HCT116 (cell line): ENCODE measurements at regions not wholly inside any gene's neighbourhood (a gene's known extent, or its start where the extent isn't known, plus 50 kb on each side); places are given as distances from the start of the nearest gene placed in this dataset.

Experiments
- ATAC-seq: fragments of 200-7000 bp; cut with Tn5 transposase; 2 replicates; pipeline ENCODE4 v1.9.1; 2020; ENCODE audit warnings: mild to moderate bottlenecking, moderate library complexity
- BruUV-seq: library from RNA; stranded (reverse); fragments of 400-500 nt; replicated peaks from 2 replicates; lab custom pipeline; 2021; lab: Mats Ljungman, UMichigan
- CTCF ChIA-PET: fragments of 300-600 bp; sonication (Branson Sonifier 250); formaldehyde crosslinking; loops from one replicate; lab custom pipeline; 2021; ENCODE audit warnings: antibody characterized with exemption; lab: Charles Lee
- POLR2A ChIA-PET: fragments of 300-600, 350-600 bp; sonication (Branson Sonifier 250); formaldehyde crosslinking; loops from one replicate; lab custom pipeline; 2021; ENCODE audit warnings: antibody characterized with exemption; lab: Charles Lee
- RAD21 ChIA-PET, 2 experiments: fragments of 300-600 bp; sonication (Branson Sonifier 250); formaldehyde crosslinking; loops; one replicate each; lab custom pipeline; 2023; ENCODE audit warnings: low total read pairs in 2 of 2; ENCODE audit not compliant: uncharacterized antibody in 2 of 2, unreplicated experiment in 2 of 2, low non-redundant PET in 1 of 2; lab: Charles Lee
- DNase-seq: peaks from one replicate; pipeline ENCODE4 v3.0.0-alpha.2; 2010; ENCODE audit warnings: low read depth, low spot score
- H2AFZ ChIP-seq: fragments of 200-600 bp; shearing (Covaris generic), sonication (generic); 2 replicates; pipeline ENCODE4 v1.6.1; 2017; ENCODE audit warnings: low read depth, mixed run types, mixed read lengths, antibody characterized with exemption, low read length; ENCODE audit not compliant: poor library complexity, severe bottlenecking
- H3K27ac ChIP-seq: 2 replicates; pipeline ENCODE4 v1.5.1; 2012; ENCODE audit warnings: low read depth, low read length
- H3K27me3 ChIP-seq: fragments of 200-600 bp; sonication (generic); 2 replicates; pipeline ENCODE4 v1.6.1; 2016; ENCODE audit warnings: mixed run types, low read length, mixed read lengths; ENCODE audit not compliant: insufficient read depth
- H3K36me3 ChIP-seq, 2 experiments: fragments of 200-500 bp in 1 of 2; fragments of 200-600 bp in 1 of 2; sonication (Bioruptor generic) in 1 of 2; sonication (generic) in 1 of 2; 2 replicates each; pipeline versions ENCODE4 v1.5.1 to v1.6.1; 2014 to 2016; ENCODE audit warnings: low read length in 2 of 2, inconsistent platforms in 1 of 2, mixed read lengths in 1 of 2, mixed run types in 1 of 2; ENCODE audit not compliant: insufficient read depth in 2 of 2, control insufficient read depth in 1 of 2
- H3K4me1 ChIP-seq, 2 experiments: fragments of 200-600 bp in 1 of 2; sonication (generic) in 1 of 2; 2 replicates each; pipeline versions ENCODE4 v1.5.1 to v1.6.1; 2012 to 2017; ENCODE audit warnings: low read length in 2 of 2, inconsistent platforms in 1 of 2, mild to moderate bottlenecking in 1 of 2, mixed read lengths in 1 of 2, mixed run types in 1 of 2, moderate library complexity in 1 of 2; ENCODE audit not compliant: insufficient read depth in 2 of 2, control insufficient read depth in 1 of 2
- H3K4me2 ChIP-seq: fragments of 200-600 bp; sonication (generic); 2 replicates; pipeline ENCODE4 v1.6.1; 2017; ENCODE audit warnings: mixed run types, low read length, mixed read lengths
- H3K4me3 ChIP-seq, 2 experiments: fragments of 200-600 bp in 1 of 2; sonication (generic) in 1 of 2; replicated peaks in 1 of 2; 2 replicates each; pipeline ENCODE4 v1.5.1; 2011 to 2016; ENCODE audit warnings: low read length in 2 of 2, control low read depth in 1 of 2, low read depth in 1 of 2, mild to moderate bottlenecking in 1 of 2, mixed read lengths in 1 of 2, mixed run types in 1 of 2
- H3K79me2 ChIP-seq: fragments of 200-600 bp; sonication (generic); 2 replicates; pipeline ENCODE4 v1.6.1; 2017; ENCODE audit warnings: mild to moderate bottlenecking, mixed run types, low read length, moderate library complexity, mixed read lengths; ENCODE audit not compliant: insufficient read depth
- H3K9ac ChIP-seq: fragments of 200-600 bp; sonication (generic); 2 replicates; pipeline ENCODE4 v1.6.1; 2016; ENCODE audit warnings: low read length, mixed read lengths
- H3K9me2 ChIP-seq: fragments of 200-600 bp; sonication (generic), shearing (Covaris generic); 2 replicates; pipeline ENCODE4 v1.6.1; 2017; ENCODE audit warnings: mixed run types, mild to moderate bottlenecking, moderate library complexity; ENCODE audit not compliant: insufficient read depth
- H3K9me3 ChIP-seq, 2 experiments: fragments of 200-500 bp in 1 of 2; fragments of 200-600 bp in 1 of 2; sonication (Bioruptor generic) in 1 of 2; sonication (generic) in 1 of 2; 2 replicates each; pipeline ENCODE4 v1.6.1; 2014 to 2017; ENCODE audit warnings: low read length in 2 of 2, mixed read lengths in 2 of 2, inconsistent platforms in 1 of 2, low read depth in 1 of 2, mild to moderate bottlenecking in 1 of 2, mixed run types in 1 of 2, moderate library complexity in 1 of 2; ENCODE audit not compliant: control insufficient read depth in 1 of 2, insufficient read depth in 1 of 2
- H4K20me1 ChIP-seq: fragments of 200-600 bp; sonication (generic), shearing (Covaris generic); 2 replicates; pipeline ENCODE4 v1.6.1; 2017; ENCODE audit warnings: mixed run types, mild to moderate bottlenecking, moderate library complexity; ENCODE audit not compliant: insufficient read depth
- CEBPB ChIP-seq: IDR thresholded peaks from 2 replicates; pipeline ENCODE4 v1.6.1; 2012; ENCODE audit warnings: low read depth
- CTCF ChIP-seq, 3 experiments: fragments of 200-600 bp in 1 of 3; sonication (generic) in 1 of 3; IDR thresholded peaks in 2 of 3; conservative IDR thresholded peaks in 1 of 3; 2 replicates each; pipeline ENCODE4 v1.5.1; 2012 to 2017; ENCODE audit warnings: low read depth in 2 of 3, low read length in 2 of 3, antibody characterized with exemption in 1 of 3, borderline replicate concordance in 1 of 3, control low read depth in 1 of 3, mild to moderate bottlenecking in 1 of 3, mixed read lengths in 1 of 3, mixed run types in 1 of 3, moderate library complexity in 1 of 3; ENCODE audit not compliant: insufficient read depth in 1 of 3
- EGR1 ChIP-seq: IDR thresholded peaks from 2 replicates; pipeline ENCODE4 v1.6.1; 2012; ENCODE audit warnings: low read depth
- ELF1 ChIP-seq: IDR thresholded peaks from 2 replicates; pipeline ENCODE4 v1.6.1; 2012; ENCODE audit warnings: low read depth, borderline replicate concordance
- EZH2 ChIP-seq: fragments of 200-600 bp; sonication (generic); IDR thresholded peaks from 2 replicates; pipeline ENCODE4 v1.6.1; 2017; ENCODE audit warnings: antibody characterized with exemption, mixed run types
- FOSL1 ChIP-seq: IDR thresholded peaks from 2 replicates; pipeline ENCODE4 v1.6.1; 2012; ENCODE audit warnings: low read depth
- MAX ChIP-seq: IDR thresholded peaks from 2 replicates; pipeline ENCODE4 v1.6.1; 2012
- POLR2A ChIP-seq: IDR thresholded peaks from 2 replicates; pipeline ENCODE4 v1.7.0; 2011; ENCODE audit warnings: borderline replicate concordance; ENCODE audit not compliant: insufficient read depth, insufficient read length; ENCODE audit errors: extremely low read depth
- RAD21 ChIP-seq: IDR thresholded peaks from 2 replicates; pipeline ENCODE4 v1.6.1; 2012; ENCODE audit warnings: low read depth, mild to moderate bottlenecking
- SIN3A ChIP-seq: IDR thresholded peaks from 2 replicates; pipeline ENCODE4 v1.6.1; 2012; ENCODE audit warnings: low read depth
- SP1 ChIP-seq: IDR thresholded peaks from 2 replicates; pipeline ENCODE4 v1.6.1; 2012; ENCODE audit warnings: low read depth
- SRF ChIP-seq: IDR thresholded peaks from 2 replicates; pipeline ENCODE4 v1.6.1; 2012; ENCODE audit warnings: low read depth
- TCF7L2 ChIP-seq: IDR thresholded peaks from 2 replicates; pipeline ENCODE4 v1.7.0; 2011; ENCODE audit warnings: borderline replicate concordance, inconsistent platforms; ENCODE audit not compliant: insufficient read depth, insufficient read length; ENCODE audit errors: extremely low read depth
- YY1 ChIP-seq: IDR thresholded peaks from 2 replicates; pipeline ENCODE4 v1.6.1; 2011; ENCODE audit warnings: low read length, low read depth, moderate library complexity, mild to moderate bottlenecking; ENCODE audit not compliant: insufficient replicate concordance; ENCODE audit errors: extremely low read depth
- ZBTB33 ChIP-seq: IDR thresholded peaks from 2 replicates; pipeline ENCODE4 v1.6.1; 2011; ENCODE audit warnings: mild to moderate bottlenecking, low read length, moderate library complexity; ENCODE audit not compliant: insufficient replicate concordance; ENCODE audit errors: extremely low read depth
- ZFX ChIP-seq: fragments of 450-650 bp; IDR thresholded peaks from 2 replicates; pipeline ENCODE4 v1.6.1; 2017
- intact Hi-C: fragments of 100-400 bp; cut with micrococcal nuclease; formaldehyde crosslinking; loops from 2 replicates; pipeline ENCODE4 v1.10.0; 2022
- TF ChIP-seq, protein P1 (sequence below): IDR thresholded peaks from 2 replicates; pipeline ENCODE4 v1.6.1; 2012

DNA sequence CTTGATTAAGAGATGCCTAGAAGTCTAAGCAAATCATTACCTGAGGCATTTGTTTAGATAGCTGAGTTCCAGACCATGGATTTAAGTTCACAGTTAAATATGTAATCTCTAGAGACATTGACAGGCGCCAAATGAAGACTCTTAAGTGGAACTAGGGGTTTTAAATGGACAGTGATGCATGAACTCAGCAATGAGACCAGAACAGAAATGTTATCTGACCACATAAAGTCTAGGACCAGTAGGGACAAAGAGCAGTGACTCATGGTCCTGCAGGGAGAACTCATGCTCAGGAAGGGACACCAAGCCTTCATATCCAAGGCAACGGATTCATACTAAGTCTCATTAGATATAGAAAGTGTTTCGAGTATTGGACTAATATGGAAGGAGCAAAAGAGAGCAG is 152.3 kb downstream of the PPARGC1A start:
- intact Hi-C loops, result no loop called here
- RAD21 ChIA-PET, result no interaction called here
- H3K4me1 ChIP-seq, result no peaks in the 10 kb centered on the region
- no peak overlapping the region for H2AFZ ChIP-seq
- POLR2A ChIA-PET, result no interaction called here
- no TSS peak for BruUV-seq
- no peaks in the 10 kb centered on the region for H3K9me2 ChIP-seq
- H3K4me3 ChIP-seq, result no peak overlapping the region
- H3K4me2 ChIP-seq, result no peak overlapping the region
- H3K36me3 ChIP-seq, result no peaks in the 10 kb centered on the region
- CTCF ChIA-PET, result no interaction called here
- no peak overlapping the region for H3K27ac ChIP-seq
- no peak overlapping the region for H3K9ac ChIP-seq
- ATAC-seq, result no peak
- TF ChIP-seq FOSL1 (no peak), ZFX (no peak), CTCF (IDR thresholded peaks at IDR 0.05 in 2 of 3, conservative IDR thresholded peaks at IDR 0.05 in 1 of 3; ENCODE audit: borderline replicate concordance in 1 of 3, insufficient read depth in 1 of 3, low read depth in 2 of 3, low read length in 2 of 3) (no peak), POLR2A (no peak), TCF7L2 (no peak), RAD21 (no peak), ELF1 (no peak), YY1 (no peak), EZH2 (no peak), ZBTB33 (no peak), SP1 (no peak), SRF (no peak), MAX (no peak), CEBPB (no peak), SIN3A (no peak), EGR1 (no peak)
- TF ChIP-seq, protein P1, sequence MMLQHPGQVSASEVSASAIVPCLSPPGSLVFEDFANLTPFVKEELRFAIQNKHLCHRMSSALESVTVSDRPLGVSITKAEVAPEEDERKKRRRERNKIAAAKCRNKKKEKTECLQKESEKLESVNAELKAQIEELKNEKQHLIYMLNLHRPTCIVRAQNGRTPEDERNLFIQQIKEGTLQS, result no peak
- TF ChIP-seq, all 23 proteins: peak for 0
- DNase-seq, result no peak
- H3K27me3 ChIP-seq, result no peaks in the 10 kb centered on the region
- no peaks in the 10 kb centered on the region for H3K79me2 ChIP-seq
- peaks cover 5 to 22% of the 10 kb centered on the region in 2 experiments; a peak in 2 of 4 replicates for H3K9me3 ChIP-seq
- no peaks in the 10 kb centered on the region for H4K20me1 ChIP-seq
